K562 (cell line): ENCODE measurements at regions not wholly inside any gene's neighbourhood (a gene's known extent, or its start where the extent isn't known, plus 50 kb on each side); places are given as distances from the start of the nearest gene placed in this dataset.

Experiments used
- GABPA ChIP-seq: fragments of 200-800 bp; sonication (Bioruptor generic); conservative IDR thresholded peaks from 2 replicates; pipeline ENCODE4 v1.6.1; 2016; ENCODE audit warnings: low read depth, missing genetic modification characterization, missing compliant biosample characterization
- GATAD2A ChIP-seq: fragments of 450-650 bp; IDR thresholded peaks from 2 replicates; pipeline ENCODE4 v1.6.1; 2017
- GTF2A2 ChIP-seq: IDR thresholded peaks from 2 replicates; pipeline ENCODE4 v1.6.1; 2016; ENCODE audit warnings: mild to moderate bottlenecking, missing genetic modification characterization, missing compliant biosample characterization
- HNRNPK ChIP-seq: fragments of 200-400 bp; formaldehyde crosslinking; IDR thresholded peaks from one replicate; pipeline ENCODE4 v1.6.1; 2018; ENCODE audit warnings: mild to moderate bottlenecking, low read depth, low read length; ENCODE audit not compliant: poor library complexity, severe bottlenecking
- MITF ChIP-seq: IDR thresholded peaks from 2 replicates; pipeline ENCODE4 v1.6.1; 2014; ENCODE audit warnings: antibody characterized with exemption
- NCOA1 ChIP-seq: fragments of 450-650 bp; IDR thresholded peaks from 2 replicates; pipeline ENCODE4 v1.6.1; 2016; ENCODE audit warnings: low read depth
- TOE1 ChIP-seq, 2 experiments: fragments of 450-650 bp in 1 of 2; sonication (generic) in 1 of 2; formaldehyde crosslinking in 1 of 2; IDR thresholded peaks; 2 replicates each; pipeline versions ENCODE4 v1.7.1 to v1.8.0; 2016 to 2022; ENCODE audit warnings: borderline replicate concordance in 2 of 2, mild to moderate bottlenecking in 2 of 2, antibody characterized with exemption in 1 of 2, inconsistent platforms in 1 of 2, low read depth in 1 of 2, missing genetic modification reagents in 1 of 2, moderate library complexity in 1 of 2
- TSHZ1 ChIP-seq: fragments of 250-450 bp; sonication (Bioruptor Pico); IDR thresholded peaks from 2 replicates; pipeline ENCODE4 v1.4.0; 2020; ENCODE audit warnings: mild to moderate bottlenecking, moderate library complexity
- ZNF384 ChIP-seq: IDR thresholded peaks from 2 replicates; pipeline ENCODE4 v1.6.1; 2012; ENCODE audit warnings: low read depth, low read length, improper control_type of control experiment
- ZNF780A ChIP-seq: fragments of 250-450 bp; sonication (Bioruptor Pico); IDR thresholded peaks from 2 replicates; pipeline ENCODE4 v1.5.0; 2021; ENCODE audit warnings: mild to moderate bottlenecking
- TF ChIP-seq, protein P1 (sequence below): fragments of 450-650 bp; IDR thresholded peaks from 2 replicates; pipeline ENCODE4 v1.6.1; 2018; ENCODE audit not compliant: partially characterized antibody
- TF ChIP-seq, protein P2 (sequence below): fragments of 250-450 bp; sonication (Bioruptor Pico); IDR thresholded peaks from 2 replicates; pipeline ENCODE4 v1.5.0; 2022; ENCODE audit warnings: mild to moderate bottlenecking
- TF ChIP-seq, protein P3 (sequence below): fragments of 250-450 bp; sonication (Bioruptor Pico); IDR thresholded peaks from 2 replicates; pipeline ENCODE4 v1.5.0; 2021; ENCODE audit warnings: mild to moderate bottlenecking, moderate library complexity

DNA sequence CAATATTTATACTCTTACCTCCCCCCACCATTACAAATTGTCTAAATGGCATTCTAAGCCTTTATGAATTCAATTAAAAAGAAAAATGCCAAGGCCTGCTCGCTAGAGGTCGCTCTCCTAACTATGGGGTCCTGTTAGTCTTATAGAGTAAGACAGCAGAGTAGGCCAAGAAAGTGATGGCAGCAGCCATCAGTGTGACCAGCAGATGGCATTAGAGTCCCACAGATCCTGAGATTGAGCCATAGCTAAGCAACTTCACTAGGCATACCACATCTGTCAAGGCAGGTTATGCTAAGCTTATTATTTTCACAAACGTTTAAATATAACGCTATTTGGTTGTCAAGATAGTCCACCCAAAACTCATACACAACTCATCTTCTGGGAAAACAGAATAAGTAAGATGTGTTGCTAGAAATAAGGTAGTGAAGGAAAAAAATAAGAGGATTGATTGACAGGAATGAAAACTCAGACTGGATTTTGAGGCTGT is 57.6 kb upstream of the SCAF8 start (continued):
- TF ChIP-seq, protein P1, sequence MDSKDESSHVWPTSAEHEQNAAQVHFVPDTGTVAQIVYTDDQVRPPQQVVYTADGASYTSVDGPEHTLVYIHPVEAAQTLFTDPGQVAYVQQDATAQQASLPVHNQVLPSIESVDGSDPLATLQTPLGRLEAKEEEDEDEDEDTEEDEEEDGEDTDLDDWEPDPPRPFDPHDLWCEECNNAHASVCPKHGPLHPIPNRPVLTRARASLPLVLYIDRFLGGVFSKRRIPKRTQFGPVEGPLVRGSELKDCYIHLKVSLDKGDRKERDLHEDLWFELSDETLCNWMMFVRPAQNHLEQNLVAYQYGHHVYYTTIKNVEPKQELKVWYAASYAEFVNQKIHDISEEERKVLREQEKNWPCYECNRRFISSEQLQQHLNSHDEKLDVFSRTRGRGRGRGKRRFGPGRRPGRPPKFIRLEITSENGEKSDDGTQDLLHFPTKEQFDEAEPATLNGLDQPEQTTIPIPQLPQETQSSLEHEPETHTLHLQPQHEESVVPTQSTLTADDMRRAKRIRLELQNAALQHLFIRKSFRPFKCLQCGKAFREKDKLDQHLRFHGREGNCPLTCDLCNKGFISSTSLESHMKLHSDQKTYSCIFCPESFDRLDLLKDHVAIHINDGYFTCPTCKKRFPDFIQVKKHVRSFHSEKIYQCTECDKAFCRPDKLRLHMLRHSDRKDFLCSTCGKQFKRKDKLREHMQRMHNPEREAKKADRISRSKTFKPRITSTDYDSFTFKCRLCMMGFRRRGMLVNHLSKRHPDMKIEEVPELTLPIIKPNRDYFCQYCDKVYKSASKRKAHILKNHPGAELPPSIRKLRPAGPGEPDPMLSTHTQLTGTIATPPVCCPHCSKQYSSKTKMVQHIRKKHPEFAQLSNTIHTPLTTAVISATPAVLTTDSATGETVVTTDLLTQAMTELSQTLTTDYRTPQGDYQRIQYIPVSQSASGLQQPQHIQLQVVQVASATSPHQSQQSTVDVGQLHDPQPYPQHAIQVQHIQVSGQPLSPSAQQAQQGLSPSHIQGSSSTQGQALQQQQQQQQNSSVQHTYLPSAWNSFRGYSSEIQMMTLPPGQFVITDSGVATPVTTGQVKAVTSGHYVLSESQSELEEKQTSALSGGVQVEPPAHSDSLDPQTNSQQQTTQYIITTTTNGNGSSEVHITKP, result no peak
- TF ChIP-seq HNRNPK, result no peak
- no peak for TF ChIP-seq GTF2A2 (tag)
- TF ChIP-seq, protein P2, sequence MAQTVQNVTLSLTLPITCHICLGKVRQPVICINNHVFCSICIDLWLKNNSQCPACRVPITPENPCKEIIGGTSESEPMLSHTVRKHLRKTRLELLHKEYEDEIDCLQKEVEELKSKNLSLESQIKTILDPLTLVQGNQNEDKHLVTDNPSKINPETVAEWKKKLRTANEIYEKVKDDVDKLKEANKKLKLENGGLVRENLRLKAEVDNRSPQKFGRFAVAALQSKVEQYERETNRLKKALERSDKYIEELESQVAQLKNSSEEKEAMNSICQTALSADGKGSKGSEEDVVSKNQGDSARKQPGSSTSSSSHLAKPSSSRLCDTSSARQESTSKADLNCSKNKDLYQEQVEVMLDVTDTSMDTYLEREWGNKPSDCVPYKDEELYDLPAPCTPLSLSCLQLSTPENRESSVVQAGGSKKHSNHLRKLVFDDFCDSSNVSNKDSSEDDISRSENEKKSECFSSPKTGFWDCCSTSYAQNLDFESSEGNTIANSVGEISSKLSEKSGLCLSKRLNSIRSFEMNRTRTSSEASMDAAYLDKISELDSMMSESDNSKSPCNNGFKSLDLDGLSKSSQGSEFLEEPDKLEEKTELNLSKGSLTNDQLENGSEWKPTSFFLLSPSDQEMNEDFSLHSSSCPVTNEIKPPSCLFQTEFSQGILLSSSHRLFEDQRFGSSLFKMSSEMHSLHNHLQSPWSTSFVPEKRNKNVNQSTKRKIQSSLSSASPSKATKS (CRISPR knock-in tag), result no peak
- TF ChIP-seq MITF, result no peak
- no peak for TF ChIP-seq NCOA1
- no peak for TF ChIP-seq GABPA
- 0 out of 2 replicates have a peak, but pooled peaks have one; percentile 39 for TF ChIP-seq ZNF384
- TF ChIP-seq GATAD2A, result no peak
- no peak for TF ChIP-seq ZNF780A
- TF ChIP-seq TSHZ1 (CRISPR knock-in tag), result no peak
- TF ChIP-seq, protein P3, sequence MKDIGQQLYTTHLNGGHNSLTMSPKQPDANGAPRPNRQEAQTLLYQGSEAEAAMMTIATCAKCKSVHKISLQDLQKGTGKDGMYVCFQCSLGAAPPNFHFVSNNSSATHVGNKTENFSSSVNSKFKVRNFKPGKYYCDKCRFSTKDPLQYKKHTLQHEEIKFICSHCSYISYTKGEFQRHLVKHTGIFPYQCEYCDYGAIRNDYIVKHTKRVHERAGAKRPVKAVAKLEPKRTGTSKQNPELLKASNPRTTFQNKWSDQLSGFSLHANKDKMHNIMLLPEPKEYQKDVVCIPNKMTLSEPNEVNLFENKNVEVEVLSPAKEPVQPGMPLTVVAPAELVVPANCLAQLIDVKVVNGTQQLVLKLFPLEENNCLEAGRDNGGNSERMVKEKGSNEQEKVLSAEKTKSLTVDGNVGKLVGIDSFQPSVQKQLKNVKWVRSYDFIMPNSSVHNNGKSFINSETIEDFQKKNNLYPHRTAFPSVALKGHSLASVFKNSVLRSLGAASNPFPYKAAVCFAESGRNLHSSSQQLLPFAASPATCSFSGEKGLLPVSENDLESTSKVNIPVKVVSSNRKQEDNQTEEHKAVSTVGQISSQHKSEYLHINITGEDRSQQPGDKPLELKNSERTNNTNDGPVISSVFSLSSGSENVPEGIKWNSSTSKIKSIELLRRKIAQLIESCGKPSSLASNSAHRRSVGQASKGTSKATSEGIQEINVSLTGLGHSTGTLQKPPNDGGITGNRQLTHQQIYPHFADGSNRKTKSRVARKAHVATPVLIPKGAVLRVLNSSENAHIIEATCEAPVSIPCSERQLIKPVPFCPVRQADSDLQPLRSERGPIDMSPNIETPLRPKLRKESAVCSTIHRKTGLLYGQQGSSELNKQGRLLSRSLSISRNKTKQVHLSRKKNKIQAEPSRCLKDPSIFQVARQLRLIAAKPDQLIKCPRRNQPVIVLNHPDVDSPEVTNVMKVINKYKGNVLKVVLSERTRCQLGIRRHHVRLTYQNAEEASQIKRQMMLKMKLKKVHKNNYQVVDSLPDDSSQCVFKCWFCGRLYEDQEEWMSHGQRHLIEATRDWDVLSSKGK, result no peak
- peak; percentile 44; the same call in 1 of the 2 replicates for TF ChIP-seq TOE1 (IDR thresholded peaks at IDR 0.05; ENCODE audit: borderline replicate concordance)
- no peak for TF ChIP-seq TOE1 (CRISPR knock-in tag; IDR thresholded peaks at IDR 0.05; ENCODE audit: borderline replicate concordance, low read depth)
